H1 (cell line): ENCODE measurements at regions not wholly inside any gene's neighbourhood (a gene's known extent, or its start where the extent isn't known, plus 50 kb on each side); places are given as distances from the start of the nearest gene placed in this dataset.

Experiments used
- CTCF ChIA-PET: fragments of 300-600 bp; sonication (Branson Sonifier 250); formaldehyde crosslinking; loops from one replicate; lab custom pipeline; 2021; ENCODE audit not compliant: partially characterized antibody; lab: Charles Lee
- POLR2A ChIA-PET: fragments of 300-600 bp; sonication (Branson Sonifier 250); formaldehyde crosslinking; loops from one replicate; lab custom pipeline; 2021; ENCODE audit warnings: inconsistent platforms; ENCODE audit not compliant: partially characterized antibody; lab: Charles Lee
- DNase-seq, 2 experiments: peaks; one replicate each; pipeline versions ENCODE4 v3.0.0 to v3.0.0-alpha.2; 2010 to 2022; ENCODE audit warnings: low spot score in 2 of 2, low read depth in 1 of 2, mixed read lengths in 1 of 2
- FAIRE-seq: peaks from 2 replicates; lab custom pipeline; 2011; peaks lifted over from hg19 to GRCh38; lab: Jason Lieb, UNC
- H2AFZ ChIP-seq: 2 replicates; pipeline ENCODE4 v1.8.1; 2012; ENCODE audit warnings: low read length, inconsistent platforms
- H2AK5ac ChIP-seq: 2 replicates; pipeline ENCODE4 v1.6.1; 2013; ENCODE audit warnings: low read depth, low read length
- H2BK120ac ChIP-seq: replicated peaks from 2 replicates; pipeline ENCODE3; 2013; ENCODE audit warnings: low read depth, low read length, inconsistent platforms
- H2BK12ac ChIP-seq: 2 replicates; pipeline ENCODE4 v1.6.1; 2013; ENCODE audit warnings: low read depth, low read length
- H2BK15ac ChIP-seq: 2 replicates; pipeline ENCODE4 v1.6.1; 2013; ENCODE audit warnings: low read length
- H2BK20ac ChIP-seq: 2 replicates; pipeline ENCODE4 v1.6.1; 2013; ENCODE audit warnings: low read length
- H2BK5ac ChIP-seq: 2 replicates; pipeline ENCODE4 v1.6.1; 2013; ENCODE audit warnings: low read depth, low read length
- H3K14ac ChIP-seq: 2 replicates; pipeline ENCODE4 v1.6.1; 2013; ENCODE audit warnings: inconsistent platforms; ENCODE audit not compliant: insufficient read length
- H3K18ac ChIP-seq: 2 replicates; pipeline ENCODE4 v1.6.1; 2013; ENCODE audit warnings: low read length; ENCODE audit errors: extremely low read depth
- H3K23ac ChIP-seq: 2 replicates; pipeline ENCODE4 v1.6.1; 2013; ENCODE audit warnings: inconsistent platforms; ENCODE audit not compliant: insufficient read length
- H3K23me2 ChIP-seq: 2 replicates; pipeline ENCODE4 v1.6.1; 2013; ENCODE audit warnings: low read depth, low read length
- H3K27ac ChIP-seq: 2 replicates; pipeline ENCODE4 v1.6.1; 2011; ENCODE audit warnings: low read depth, low read length, inconsistent platforms
- H3K27me3 ChIP-seq, 4 experiments: replicated peaks in 1 of 4; 1 replicate in 1 of 4; 2 replicates in 3 of 4; pipeline versions ENCODE4 v1.6.1 to v1.8.1; 2011 to 2013; ENCODE audit warnings: low read length in 3 of 4, mild to moderate bottlenecking in 3 of 4, inconsistent platforms in 2 of 4, mixed read lengths in 2 of 4, moderate library complexity in 1 of 4; ENCODE audit not compliant: control insufficient read depth in 3 of 4, insufficient read depth in 3 of 4; ENCODE audit errors: extremely low read depth in 1 of 4
- H3K36me3 ChIP-seq, 4 experiments: 2 replicates each; pipeline versions ENCODE4 v1.6.1 to v1.8.1; 2011 to 2013; ENCODE audit warnings: mild to moderate bottlenecking in 4 of 4, low read length in 3 of 4, moderate library complexity in 2 of 4, control low read depth in 1 of 4, inconsistent platforms in 1 of 4; ENCODE audit not compliant: insufficient read depth in 4 of 4, control insufficient read depth in 2 of 4
- H3K4ac ChIP-seq: replicated peaks from 2 replicates; pipeline ENCODE3; 2013; ENCODE audit warnings: low read length, low read depth, mixed read lengths, inconsistent platforms; ENCODE audit not compliant: insufficient read length
- H3K4me1 ChIP-seq, 4 experiments: replicated peaks in 1 of 4; 1 replicate in 1 of 4; 2 replicates in 3 of 4; pipeline versions ENCODE4 v1.6.1 to v1.8.1; 2011 to 2013; ENCODE audit warnings: low read length in 3 of 4, inconsistent platforms in 2 of 4, mixed read lengths in 1 of 4; ENCODE audit not compliant: insufficient read depth in 4 of 4, control insufficient read depth in 3 of 4
- H3K4me2 ChIP-seq, 2 experiments: 2 replicates each; pipeline versions ENCODE4 v1.6.1 to v1.8.1; 2011 to 2013; ENCODE audit warnings: low read depth in 2 of 2, low read length in 2 of 2, control low read depth in 1 of 2, inconsistent platforms in 1 of 2, mild to moderate bottlenecking in 1 of 2; ENCODE audit not compliant: insufficient read depth in 1 of 2
- H3K4me3 ChIP-seq, 4 experiments: fragments of 200-600, 300-600 bp in 1 of 4; sonication (generic), shearing (Covaris generic), sonication (Bioruptor Twin) in 1 of 4; 2 replicates each; pipeline versions ENCODE4 v1.5.1 to v1.8.1; 2011 to 2016; ENCODE audit warnings: low read length in 4 of 4, low read depth in 3 of 4, control low read depth in 2 of 4, inconsistent platforms in 2 of 4, mild to moderate bottlenecking in 2 of 4, mixed read lengths in 1 of 4, moderate library complexity in 1 of 4; ENCODE audit not compliant: insufficient read depth in 2 of 4; ENCODE audit errors: extremely low read depth in 1 of 4
- H3K56ac ChIP-seq: replicated peaks from 2 replicates; pipeline ENCODE3; 2013; ENCODE audit warnings: low read depth, mild to moderate bottlenecking, mixed read lengths, low read length, inconsistent platforms; ENCODE audit not compliant: insufficient read length
- H3K79me1 ChIP-seq: 2 replicates; pipeline ENCODE4 v1.6.1; 2013; ENCODE audit warnings: low read depth, low read length, control low read depth
- H3K79me2 ChIP-seq, 2 experiments: 2 replicates each; pipeline versions ENCODE4 v1.6.1 to v1.8.1; 2012 to 2013; ENCODE audit warnings: low read length in 2 of 2, mild to moderate bottlenecking in 2 of 2, inconsistent platforms in 1 of 2; ENCODE audit not compliant: insufficient read depth in 2 of 2, control insufficient read depth in 1 of 2
- H3K9ac ChIP-seq, 4 experiments: replicated peaks in 1 of 4; 1 replicate in 1 of 4; 2 replicates in 3 of 4; pipeline versions ENCODE4 v1.6.1 to v1.8.1; 2011 to 2013; ENCODE audit warnings: low read depth in 3 of 4, low read length in 3 of 4, control low read depth in 2 of 4, mild to moderate bottlenecking in 2 of 4, moderate library complexity in 2 of 4, inconsistent platforms in 1 of 4; ENCODE audit errors: extremely low read depth in 1 of 4
- H3K9me3 ChIP-seq, 2 experiments: 2 replicates each; pipeline versions ENCODE4 v1.6.1 to v1.8.1; 2012 to 2013; ENCODE audit warnings: mild to moderate bottlenecking in 2 of 2, moderate library complexity in 2 of 2, control low read depth in 1 of 2, inconsistent platforms in 1 of 2, low read depth in 1 of 2, low read length in 1 of 2, mixed read lengths in 1 of 2; ENCODE audit not compliant: insufficient read depth in 2 of 2
- H4K20me1 ChIP-seq, 2 experiments: replicated peaks in 1 of 2; 2 replicates each; pipeline versions ENCODE3 to v1.8.1; 2011 to 2013; ENCODE audit warnings: inconsistent platforms in 2 of 2, low read length in 2 of 2, mild to moderate bottlenecking in 1 of 2; ENCODE audit not compliant: insufficient read depth in 2 of 2, control insufficient read depth in 1 of 2
- H4K5ac ChIP-seq: 2 replicates; pipeline ENCODE4 v1.6.1; 2013; ENCODE audit warnings: low read length, low read depth, mixed read lengths, inconsistent platforms; ENCODE audit not compliant: insufficient read length
- H4K8ac ChIP-seq: 2 replicates; pipeline ENCODE4 v1.8.0; 2013; ENCODE audit warnings: mild to moderate bottlenecking, moderate library complexity, low read length, inconsistent platforms; ENCODE audit not compliant: insufficient read depth; ENCODE audit errors: extremely low read depth
- H4K91ac ChIP-seq: replicated peaks from 2 replicates; pipeline ENCODE3; 2013; ENCODE audit warnings: low read length, mixed read lengths, inconsistent platforms; ENCODE audit not compliant: insufficient read length
- BRCA1 ChIP-seq: IDR thresholded peaks from 2 replicates; pipeline ENCODE4 v1.6.1; 2012; ENCODE audit warnings: low read depth, low read length, improper control_type of control experiment
- CBX5 ChIP-seq: fragments of 300-800, 300-1000 bp; sonication (generic); IDR thresholded peaks from 2 replicates; pipeline ENCODE4 v1.7.1; 2016; ENCODE audit warnings: antibody characterized with exemption, low read length, low read depth
- CEBPB ChIP-seq: IDR thresholded peaks from 2 replicates; pipeline ENCODE4 v1.6.1; 2012; ENCODE audit warnings: low read depth, low read length
- CHD2 ChIP-seq: IDR thresholded peaks from 2 replicates; pipeline ENCODE4 v1.6.1; 2012; ENCODE audit warnings: low read length, improper control_type of control experiment
- EP300 ChIP-seq, 2 experiments: IDR thresholded peaks; 1 replicate in 1 of 2; 2 replicates in 1 of 2; pipeline ENCODE4 v1.6.1; 2011 to 2012; ENCODE audit warnings: low read depth in 2 of 2, low read length in 2 of 2, mild to moderate bottlenecking in 2 of 2, borderline replicate concordance in 1 of 2, inconsistent platforms in 1 of 2, moderate library complexity in 1 of 2
- FOSL1 ChIP-seq: IDR thresholded peaks from 2 replicates; pipeline ENCODE4 v1.6.1; 2011; ENCODE audit warnings: mild to moderate bottlenecking, low read depth, low read length, moderate library complexity; ENCODE audit not compliant: insufficient read depth
- HDAC6 ChIP-seq: IDR thresholded peaks from one replicate; pipeline ENCODE4 v1.7.1; 2012; ENCODE audit warnings: low read depth, mild to moderate bottlenecking, inconsistent platforms, low read length, moderate library complexity
- KDM1A ChIP-seq: fragments of 200-600, 300-600 bp; sonication (generic); IDR thresholded peaks from 2 replicates; pipeline ENCODE4 v1.7.1; 2016; ENCODE audit warnings: mild to moderate bottlenecking, low read length, borderline replicate concordance
- KDM5A ChIP-seq: fragments of 200-600 bp; IDR thresholded peaks from 2 replicates; pipeline ENCODE4 v1.7.1; 2012; ENCODE audit warnings: mild to moderate bottlenecking, low read length, inconsistent platforms, mixed read lengths
- POLR2A ChIP-seq, 2 experiments: IDR thresholded peaks; 1 replicate in 1 of 2; 2 replicates in 1 of 2; pipeline ENCODE4 v1.6.1; 2011; ENCODE audit warnings: low read depth in 2 of 2, low read length in 2 of 2, mild to moderate bottlenecking in 2 of 2; ENCODE audit errors: control extremely low read depth in 1 of 2
- POU5F1 ChIP-seq: IDR thresholded peaks from 2 replicates; pipeline ENCODE4 v1.6.1; 2011; ENCODE audit warnings: low read depth, mild to moderate bottlenecking, low read length, moderate library complexity
- RFX5 ChIP-seq: IDR thresholded peaks from 2 replicates; pipeline ENCODE4 v1.6.1; 2011; ENCODE audit warnings: low read depth, low read length, improper control_type of control experiment, borderline replicate concordance
- SP2 ChIP-seq: IDR thresholded peaks from 2 replicates; pipeline ENCODE4 v1.6.1; 2012; ENCODE audit warnings: mild to moderate bottlenecking, low read length, inconsistent platforms
- WGBS, 2 experiments: shearing (Covaris generic) in 1 of 2; methylation state at CpG; one replicate each; pipeline versions ENCODE4 v1.1.6 to v1.1.7; 2013 to 2015; ENCODE audit warnings: low lambda C conversion rate in 2 of 2, mixed read lengths in 2 of 2, inconsistent platforms in 1 of 2, low coverage in 1 of 2, missing lambda C conversion rate in 1 of 2; ENCODE audit not compliant: insufficient replicate concordance in 2 of 2, insufficient coverage in 1 of 2, insufficient read length in 1 of 2; ENCODE audit errors: extremely low coverage in 1 of 2, missing lambda C conversion rate in 1 of 2; 5-methylcytosine and 5-hydroxymethylcytosine counted together
- TF ChIP-seq, protein P1 (sequence below): IDR thresholded peaks from 2 replicates; pipeline ENCODE4 v1.6.1; 2011; ENCODE audit warnings: low read depth, mild to moderate bottlenecking, low read length; ENCODE audit not compliant: insufficient read depth
- TF ChIP-seq, protein P2 (sequence below): IDR thresholded peaks from 2 replicates; pipeline ENCODE4 v1.6.1; 2012; ENCODE audit warnings: inconsistent platforms

- POLR2A ChIA-PET, result no interaction called here
- H3K14ac ChIP-seq, result no peak overlapping the region
- FAIRE-seq, result no peak
- no peaks in the 10 kb centered on the region for H3K79me1 ChIP-seq
- no peak overlapping the region for H3K4me3 ChIP-seq
- no peak overlapping the region for H3K23ac ChIP-seq
- no peak overlapping the region for H2AK5ac ChIP-seq
- CTCF ChIA-PET, result interaction anchor here (0.6 to 1.6 kb wide), 2 partner anchors 192 to 595 kb away, joined by 3 read pairs; no protein-coding TSS in a partner anchor
- no peaks in the 10 kb centered on the region for H3K27me3 ChIP-seq
- H3K4me2 ChIP-seq, result no peak overlapping the region
- peaks cover 0 to 4% of the 10 kb centered on the region in 2 experiments; a peak in 1 of 4 replicates for H3K9me3 ChIP-seq
- H2BK120ac ChIP-seq, result no peak overlapping the region
- no peak overlapping the region for H2BK20ac ChIP-seq
- H3K36me3 ChIP-seq, result no peaks in the 10 kb centered on the region
- no peak overlapping the region for H2BK12ac ChIP-seq
- no peak overlapping the region for H4K91ac ChIP-seq
- no peak overlapping the region for H2BK5ac ChIP-seq
- H3K9ac ChIP-seq, result no peak overlapping the region
- H4K8ac ChIP-seq, result no peak overlapping the region
- H2BK15ac ChIP-seq, result no peak overlapping the region
- H2AFZ ChIP-seq, result no peak overlapping the region
- DNase-seq, result no peak
- H3K4me1 ChIP-seq, result no peaks in the 10 kb centered on the region
- no peak overlapping the region for H3K4ac ChIP-seq
- no peak overlapping the region for H4K5ac ChIP-seq
- H3K79me2 ChIP-seq, result no peaks in the 10 kb centered on the region
- no peaks in the 10 kb centered on the region for H3K23me2 ChIP-seq
- H3K18ac ChIP-seq, result no peak overlapping the region
- H3K56ac ChIP-seq, result no peak overlapping the region
- no peak overlapping the region for H3K27ac ChIP-seq
- 91% methylated on average over 3 of the region's 3 CpGs; no CpG with 5 or more reads in 1 of the 2 experiments for WGBS, 2 experiments
- H4K20me1 ChIP-seq, result no peaks in the 10 kb centered on the region
- TF ChIP-seq, protein P1, sequence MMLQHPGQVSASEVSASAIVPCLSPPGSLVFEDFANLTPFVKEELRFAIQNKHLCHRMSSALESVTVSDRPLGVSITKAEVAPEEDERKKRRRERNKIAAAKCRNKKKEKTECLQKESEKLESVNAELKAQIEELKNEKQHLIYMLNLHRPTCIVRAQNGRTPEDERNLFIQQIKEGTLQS, result no peak
- TF ChIP-seq FOSL1 (no peak), CHD2 (no peak), KDM1A (no peak), KDM5A (no peak), CBX5 (no peak), BRCA1 (no peak), POU5F1 (no peak), POLR2A (IDR thresholded peaks at IDR 0.05; ENCODE audit: control extremely low read depth in 1 of 2, low read depth in 2 of 2, low read length in 2 of 2) (no peak), HDAC6 (no peak), EP300 (IDR thresholded peaks at IDR 0.05; ENCODE audit: borderline replicate concordance in 1 of 2, low read depth in 2 of 2, low read length in 2 of 2) (no peak), SP2 (no peak), CEBPB (no peak), RFX5 (no peak)
- TF ChIP-seq, protein P2, sequence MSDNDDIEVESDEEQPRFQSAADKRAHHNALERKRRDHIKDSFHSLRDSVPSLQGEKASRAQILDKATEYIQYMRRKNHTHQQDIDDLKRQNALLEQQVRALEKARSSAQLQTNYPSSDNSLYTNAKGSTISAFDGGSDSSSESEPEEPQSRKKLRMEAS, result no peak
Observed at GRCh38 chr12:42967850-42968249, 378.3 kb upstream of the PRICKLE1 start.
